SK-N-SH treated with all-trans-retinoic acid at 6 μM for 48 hours (cell line): ENCODE measurements at regions not wholly inside any gene's neighbourhood (a gene's known extent, or its start where the extent isn't known, plus 50 kb on each side); places are given as distances from the start of the nearest gene placed in this dataset.

Experiments used
- BACH2 ChIP-seq: fragments of 250-450 bp; sonication (Bioruptor Pico); IDR thresholded peaks from 2 replicates; pipeline ENCODE4 v1.9.0; 2021; ENCODE audit warnings: mild to moderate bottlenecking, borderline replicate concordance
- ZFP30 ChIP-seq: fragments of 450-650 bp; formaldehyde crosslinking; IDR thresholded peaks from 2 replicates; pipeline ENCODE4 v1.5.0; 2022; ENCODE audit warnings: mild to moderate bottlenecking, moderate library complexity
- TF ChIP-seq, protein P1 (sequence below): fragments of 250-450 bp; sonication (Bioruptor Pico); IDR thresholded peaks from 2 replicates; pipeline ENCODE4 v1.8.0; 2020; ENCODE audit warnings: mild to moderate bottlenecking, moderate library complexity, borderline replicate concordance

DNA sequence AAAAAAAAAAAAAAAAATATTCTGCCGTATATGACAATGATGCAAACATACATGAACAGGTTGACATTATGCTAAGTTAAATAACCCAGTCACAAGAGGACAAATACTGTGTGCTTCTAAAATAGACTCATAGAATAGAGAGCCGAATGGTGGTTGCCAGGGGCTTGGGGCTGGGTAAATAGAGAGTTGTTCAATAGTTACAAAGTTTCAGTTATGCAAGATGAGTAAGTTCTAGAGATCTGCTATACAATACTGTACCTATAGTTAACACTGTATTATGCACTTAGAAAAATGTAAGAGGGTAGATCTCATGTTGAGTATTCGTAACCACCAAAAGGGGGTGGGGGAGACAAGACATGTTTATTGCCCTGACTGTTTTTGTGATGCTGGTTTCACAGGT, 77.1 kb upstream of the GNAI1 start:
- TF ChIP-seq, protein P1, sequence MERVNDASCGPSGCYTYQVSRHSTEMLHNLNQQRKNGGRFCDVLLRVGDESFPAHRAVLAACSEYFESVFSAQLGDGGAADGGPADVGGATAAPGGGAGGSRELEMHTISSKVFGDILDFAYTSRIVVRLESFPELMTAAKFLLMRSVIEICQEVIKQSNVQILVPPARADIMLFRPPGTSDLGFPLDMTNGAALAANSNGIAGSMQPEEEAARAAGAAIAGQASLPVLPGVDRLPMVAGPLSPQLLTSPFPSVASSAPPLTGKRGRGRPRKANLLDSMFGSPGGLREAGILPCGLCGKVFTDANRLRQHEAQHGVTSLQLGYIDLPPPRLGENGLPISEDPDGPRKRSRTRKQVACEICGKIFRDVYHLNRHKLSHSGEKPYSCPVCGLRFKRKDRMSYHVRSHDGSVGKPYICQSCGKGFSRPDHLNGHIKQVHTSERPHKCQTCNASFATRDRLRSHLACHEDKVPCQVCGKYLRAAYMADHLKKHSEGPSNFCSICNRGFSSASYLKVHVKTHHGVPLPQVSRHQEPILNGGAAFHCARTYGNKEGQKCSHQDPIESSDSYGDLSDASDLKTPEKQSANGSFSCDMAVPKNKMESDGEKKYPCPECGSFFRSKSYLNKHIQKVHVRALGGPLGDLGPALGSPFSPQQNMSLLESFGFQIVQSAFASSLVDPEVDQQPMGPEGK (CRISPR knock-in tag): no peak
- TF ChIP-seq BACH2 (CRISPR knock-in tag) (no peak), ZFP30 (no peak)
